Upper lobe of left lung (tissue), 4 donors: ENCODE measurements at regions not wholly inside any gene's neighbourhood (a gene's known extent, or its start where the extent isn't known, plus 50 kb on each side); places are given as distances from the start of the nearest gene placed in this dataset.

ENCODE experiments used
- POLR2A ChIP-seq, 4 donors: fragments of 450-650 bp; IDR thresholded peaks; one replicate each; pipeline ENCODE4 v1.5.1; 2016 to 2017; ENCODE audit warnings: antibody characterized with exemption in 4 of 4, mild to moderate bottlenecking in 2 of 4
- POLR2AphosphoS5 ChIP-seq, 2 donors: sonication (generic); formaldehyde crosslinking; IDR thresholded peaks; one replicate each; pipeline ENCODE4 v1.5.1; 2017; ENCODE audit warnings: antibody characterized with exemption in 2 of 2
- TF ChIP-seq, protein P1 (sequence below), 6 experiments: fragments of 450-650 bp in 4 of 6; fragments of 200-600 bp in 2 of 6; sonication (generic) in 2 of 6; IDR thresholded peaks; one replicate each; pipeline ENCODE4 v1.5.1; 2016 to 2019; ENCODE audit warnings: antibody characterized with exemption in 6 of 6

DNA sequence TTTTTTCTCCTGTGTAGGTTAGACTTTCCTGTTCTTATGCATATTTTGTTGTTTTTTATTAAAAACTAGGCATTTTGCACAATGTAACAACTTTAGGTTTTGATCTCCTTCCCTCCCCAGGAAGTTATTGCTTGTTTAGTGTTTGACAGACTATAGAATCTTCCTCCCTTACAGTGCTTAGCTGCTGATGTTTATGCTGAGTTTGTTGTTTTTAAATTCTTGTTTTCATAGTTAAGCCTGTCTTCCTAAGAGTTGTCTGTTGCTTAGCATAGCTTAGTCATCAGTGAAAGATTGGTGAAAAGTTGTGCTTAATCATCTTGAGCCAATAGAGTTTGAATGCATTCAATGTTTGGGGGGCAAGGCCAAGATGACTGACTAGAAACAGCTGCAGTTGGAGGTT, 157.5 kb downstream of the NKX6-1 start:
- TF ChIP-seq, protein P1, sequence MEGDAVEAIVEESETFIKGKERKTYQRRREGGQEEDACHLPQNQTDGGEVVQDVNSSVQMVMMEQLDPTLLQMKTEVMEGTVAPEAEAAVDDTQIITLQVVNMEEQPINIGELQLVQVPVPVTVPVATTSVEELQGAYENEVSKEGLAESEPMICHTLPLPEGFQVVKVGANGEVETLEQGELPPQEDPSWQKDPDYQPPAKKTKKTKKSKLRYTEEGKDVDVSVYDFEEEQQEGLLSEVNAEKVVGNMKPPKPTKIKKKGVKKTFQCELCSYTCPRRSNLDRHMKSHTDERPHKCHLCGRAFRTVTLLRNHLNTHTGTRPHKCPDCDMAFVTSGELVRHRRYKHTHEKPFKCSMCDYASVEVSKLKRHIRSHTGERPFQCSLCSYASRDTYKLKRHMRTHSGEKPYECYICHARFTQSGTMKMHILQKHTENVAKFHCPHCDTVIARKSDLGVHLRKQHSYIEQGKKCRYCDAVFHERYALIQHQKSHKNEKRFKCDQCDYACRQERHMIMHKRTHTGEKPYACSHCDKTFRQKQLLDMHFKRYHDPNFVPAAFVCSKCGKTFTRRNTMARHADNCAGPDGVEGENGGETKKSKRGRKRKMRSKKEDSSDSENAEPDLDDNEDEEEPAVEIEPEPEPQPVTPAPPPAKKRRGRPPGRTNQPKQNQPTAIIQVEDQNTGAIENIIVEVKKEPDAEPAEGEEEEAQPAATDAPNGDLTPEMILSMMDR (IDR thresholded peaks at IDR 0.05), result no peak
- TF ChIP-seq POLR2A (IDR thresholded peaks at IDR 0.05), result no peak
- TF ChIP-seq POLR2AphosphoS5 (IDR thresholded peaks at IDR 0.05), result no peak
